Stimulated activated CD4-positive, alpha-beta T cell treated with anti-CD3 and anti-CD28 coated beads, Interleukin-12 subunit alpha, Interleukin-12 subunit beta, amount 100 ng/mL, for 4 hours (primary cell): ENCODE measurements at regions not wholly inside any gene's neighbourhood (a gene's known extent, or its start where the extent isn't known, plus 50 kb on each side); places are given as distances from the start of the nearest gene placed in this dataset.
"Not testable (repeated sequence)": the region's sequence is repeated elsewhere in the genome, so short reads cannot be mapped to it uniquely, and the experiment has no call there.

Experiments
- DNase-seq: peaks from one replicate; pipeline ENCODE4 v3.0.0-alpha.2; 2020

DNA sequence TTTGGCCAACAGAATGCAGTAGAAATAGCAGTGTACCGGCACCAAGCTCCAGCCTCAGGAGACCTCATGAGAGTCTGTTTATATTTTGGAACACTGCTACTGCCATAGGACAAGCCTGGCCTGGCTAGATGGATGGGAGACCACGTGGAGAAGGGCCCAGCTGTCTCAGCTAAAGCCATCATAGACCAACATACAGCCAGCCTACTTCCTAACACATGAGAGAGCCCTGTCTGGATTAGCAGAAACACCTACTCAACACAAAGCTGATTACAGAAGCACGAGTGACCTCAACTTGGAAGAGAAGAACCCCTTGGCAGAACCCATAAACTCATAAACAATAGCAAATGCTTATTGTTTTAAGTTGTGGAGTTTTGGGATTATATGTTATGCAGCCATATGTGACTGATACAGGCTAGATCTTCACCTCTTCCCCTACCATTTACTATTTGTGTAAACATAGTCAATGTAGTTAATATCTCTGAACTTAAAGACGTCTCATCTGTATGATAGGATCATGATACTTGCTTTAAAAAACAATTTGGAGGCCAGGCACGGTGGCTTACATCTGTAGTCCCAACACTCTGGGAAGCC lies 199.4 kb upstream of the ZNF217 start:
- DNase-seq: no peak

DNA sequence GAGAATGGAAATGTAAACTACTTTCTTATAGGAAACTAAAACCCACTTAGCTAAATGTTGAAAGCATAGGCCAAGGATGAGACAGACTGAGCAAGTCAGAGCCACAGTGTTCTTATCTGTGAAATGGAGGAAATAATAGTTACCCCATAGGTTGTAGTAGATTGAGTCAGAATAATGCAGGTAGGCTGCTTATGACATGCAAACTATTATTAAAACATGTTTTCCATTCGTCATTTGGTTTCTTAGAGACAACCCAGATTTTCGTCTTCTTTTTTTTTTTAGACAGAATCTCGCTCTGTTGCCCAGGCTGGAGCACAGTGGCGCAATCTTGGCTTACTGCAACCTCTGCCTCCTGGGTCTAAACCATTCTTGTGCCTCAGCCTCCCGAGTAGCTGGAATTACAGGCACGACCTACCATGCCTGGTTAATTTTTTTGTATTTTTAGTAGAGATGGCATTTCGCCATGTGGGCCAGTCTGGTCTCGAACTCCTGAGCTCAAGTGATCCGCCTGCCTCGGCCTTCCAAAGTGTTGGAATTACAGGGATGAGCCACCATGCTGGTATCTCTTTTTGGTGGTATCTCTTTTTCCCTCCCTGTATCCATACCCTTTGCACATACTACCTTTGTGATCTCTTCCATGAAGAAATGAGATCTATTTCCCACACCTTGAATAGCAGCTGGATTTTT lies 196.5 kb upstream of the ZNF217 start:
- DNase-seq: no peak

DNA sequence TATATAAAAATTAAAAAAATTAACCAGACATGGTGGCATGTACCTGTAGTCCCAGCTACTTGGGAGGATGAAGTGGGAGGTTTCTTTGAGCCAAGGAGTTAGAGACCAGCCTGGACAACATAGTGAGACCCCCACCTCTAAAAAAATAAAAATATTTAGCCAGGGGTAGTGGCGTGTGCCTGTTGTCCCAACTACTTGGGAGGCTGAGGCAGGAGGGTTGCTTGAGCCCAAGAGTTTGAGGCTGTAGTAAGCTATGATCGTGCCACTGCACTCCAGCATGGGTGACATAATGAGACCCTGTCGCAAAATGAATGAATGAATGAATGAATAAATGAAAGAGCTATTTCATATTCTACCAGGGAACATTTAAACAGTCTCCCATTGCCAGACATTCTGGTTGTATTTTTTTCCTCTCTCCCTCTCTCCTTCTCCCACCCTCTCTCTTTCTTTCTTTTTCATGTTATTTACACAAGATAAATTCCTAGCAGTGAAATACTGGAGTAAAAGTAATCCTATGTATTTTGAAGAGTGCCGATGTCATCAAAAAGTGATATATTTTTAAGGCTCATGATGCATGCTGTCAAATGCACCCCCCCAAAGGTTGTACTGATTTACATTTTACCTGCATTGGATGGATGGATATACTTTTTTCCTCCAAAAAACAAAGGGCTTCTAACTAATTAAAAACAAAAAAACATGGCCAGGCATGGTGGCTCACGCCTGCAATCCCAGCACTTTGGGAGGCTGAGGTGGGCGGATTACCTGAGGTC lies 194.8 kb upstream of the ZNF217 start:
- no peak for DNase-seq

DNA sequence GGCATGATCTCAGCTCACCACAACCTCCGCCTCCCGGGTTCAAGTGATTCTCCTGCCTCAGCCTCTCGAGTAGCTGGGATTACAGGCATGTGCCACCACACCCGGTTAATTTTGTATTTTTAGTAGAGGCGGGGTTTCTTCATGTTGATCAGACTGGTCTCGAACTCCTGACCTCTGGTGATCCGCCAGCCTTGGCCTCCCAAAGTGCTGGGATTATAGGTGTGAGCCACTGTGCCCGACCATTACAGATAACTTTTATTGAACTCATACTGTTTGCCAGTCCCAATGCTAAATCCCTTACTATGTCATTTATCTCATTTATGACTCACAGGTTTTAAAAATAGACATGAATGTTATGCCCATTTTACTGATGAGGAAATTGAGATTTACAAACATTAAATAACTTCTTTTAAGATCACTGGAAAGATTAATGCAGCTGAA lies 193.9 kb upstream of the ZNF217 start:
- DNase-seq: not testable (repeated sequence)

- DNase-seq: no peak
Measured at GRCh38 chr20:53786445-53787267, 193.0 kb upstream of the ZNF217 start.

- no peak for DNase-seq
Measured at GRCh38 chr20:53786071-53786444, 192.4 kb upstream of the ZNF217 start.

DNA sequence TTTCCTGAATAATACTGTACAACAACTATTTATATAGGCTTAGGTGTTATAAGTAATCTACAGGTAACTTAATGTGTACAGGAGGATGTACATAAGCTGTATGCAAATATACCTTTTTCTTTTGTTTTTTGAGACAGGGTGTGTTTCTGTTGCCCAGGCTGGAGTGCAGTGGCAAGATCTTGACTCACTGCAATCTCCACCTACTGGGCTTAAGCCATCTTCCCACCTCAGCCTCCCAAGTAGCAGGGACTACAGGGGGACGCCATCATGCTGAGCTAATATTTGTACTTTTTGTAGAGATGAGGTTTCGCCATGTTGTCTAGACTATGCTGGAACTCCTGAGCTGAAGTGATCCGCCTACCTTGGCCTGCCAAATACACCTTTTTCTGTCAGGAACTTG lies 191.7 kb upstream of the ZNF217 start:
- DNase-seq: no peak

GRCh38 chr20:53783768-53784167 lies 190.1 kb upstream of the ZNF217 start:
- no peak for DNase-seq

DNA sequence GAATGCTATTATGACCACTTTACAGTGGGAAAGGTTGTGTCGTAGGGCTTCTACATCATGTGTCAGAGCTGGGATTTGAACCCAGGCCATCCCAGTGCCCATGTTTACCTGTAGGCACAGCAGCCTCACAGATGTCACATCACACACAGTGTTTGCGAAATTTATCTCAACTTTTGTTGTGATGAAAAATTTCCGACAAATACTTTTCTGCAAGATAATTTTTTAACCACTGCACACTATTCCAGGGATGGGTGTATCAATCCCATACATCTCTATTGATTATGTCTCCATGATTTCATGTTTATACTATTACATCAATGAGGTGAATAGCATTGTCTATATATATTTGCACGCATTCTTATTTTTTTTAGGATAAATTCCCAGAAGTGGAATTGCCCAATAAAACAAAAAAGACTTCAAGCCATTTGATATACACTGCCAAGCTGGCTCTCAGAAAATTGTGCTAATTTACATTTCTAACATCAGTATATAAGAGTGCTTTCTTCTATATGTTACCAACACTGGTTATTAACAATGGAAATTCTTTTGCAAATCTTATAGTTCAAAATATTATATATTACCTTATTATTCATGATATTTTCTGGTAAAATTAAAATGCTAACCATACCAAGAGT lies 189.1 kb upstream of the ZNF217 start:
- DNase-seq: no peak

DNA sequence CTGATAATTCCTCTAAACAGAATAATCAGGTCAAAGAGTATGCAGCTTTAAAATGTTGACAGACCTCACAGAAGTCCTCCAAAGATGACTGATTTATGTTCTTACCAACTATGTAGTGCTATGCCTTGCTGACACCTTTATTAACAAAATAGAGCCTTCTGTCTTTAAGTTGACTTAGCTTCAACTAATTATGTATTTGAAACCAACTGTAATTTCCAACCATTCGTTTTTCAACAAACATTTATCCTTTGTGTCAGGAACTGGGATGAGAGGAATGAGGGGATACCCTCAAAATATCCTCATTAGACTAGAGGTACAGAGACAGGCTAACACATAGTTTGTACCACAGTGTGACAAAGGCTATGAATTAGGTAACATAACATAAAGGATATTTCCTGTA lies 186.2 kb upstream of the ZNF217 start:
- no peak for DNase-seq

GRCh38 chr20:53778736-53779135 lies 185.1 kb upstream of the ZNF217 start:
- no peak for DNase-seq

- DNase-seq: no peak
Measured at GRCh38 chr20:53778041-53778516, 184.4 kb upstream of the ZNF217 start.

DNA sequence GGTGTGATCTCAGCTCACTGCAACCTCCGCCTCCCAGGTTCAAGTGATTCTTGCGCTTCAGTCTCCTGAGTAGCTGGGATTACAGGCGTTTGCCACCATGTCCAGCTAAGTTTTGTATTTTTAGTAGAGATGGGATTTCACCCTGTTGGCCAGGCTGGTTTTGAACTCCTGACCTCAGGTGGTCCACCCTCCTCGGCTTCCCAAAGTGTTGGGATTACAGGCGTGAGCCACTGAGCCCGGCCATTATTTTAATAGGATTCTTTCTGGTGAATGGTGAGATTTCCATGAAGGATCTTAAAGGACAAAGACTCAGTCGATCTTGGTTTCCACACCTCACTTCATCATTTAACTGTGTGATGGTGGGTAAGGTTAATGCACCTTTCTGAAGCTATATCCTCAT lies 183.8 kb upstream of the ZNF217 start:
- DNase-seq: not testable (repeated sequence)

- DNase-seq: no peak
Measured at GRCh38 chr20:53776858-53777257, 183.2 kb upstream of the ZNF217 start.

DNA sequence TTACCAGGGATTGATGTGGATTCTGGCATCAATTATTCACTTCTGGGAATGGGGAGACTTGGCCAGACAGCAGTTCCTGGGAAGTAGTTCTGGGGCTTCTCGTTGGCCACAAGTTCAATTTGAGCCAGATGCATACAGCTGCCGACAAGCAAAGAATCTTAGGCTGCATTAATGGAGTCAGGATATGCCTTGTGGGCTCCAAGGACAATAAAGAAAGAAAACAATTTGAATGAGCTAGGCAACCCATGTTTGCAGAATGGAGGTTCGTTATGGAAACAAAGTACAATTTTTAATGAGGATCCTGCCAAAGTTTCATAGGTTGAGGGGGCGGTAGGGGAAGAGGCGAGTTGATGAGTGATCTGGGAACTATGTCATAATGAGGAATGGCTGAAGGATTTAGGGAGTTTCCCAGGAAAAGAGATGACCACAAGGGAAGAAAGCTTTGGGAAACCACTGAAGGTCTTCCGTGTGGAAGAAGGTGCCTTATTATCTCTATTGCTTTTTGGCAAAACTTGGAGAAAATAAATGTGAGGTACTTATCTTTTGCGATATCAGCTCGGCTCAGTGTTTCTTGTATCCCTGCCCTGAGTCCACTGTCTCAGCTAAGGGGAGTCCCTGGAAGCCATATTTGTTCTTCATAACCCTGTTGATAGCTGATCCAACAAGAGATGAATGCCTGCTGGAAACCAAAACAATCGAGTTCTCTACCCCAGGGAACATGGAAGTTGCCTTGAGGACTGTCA lies 181.0 kb upstream of the ZNF217 start:
- no peak for DNase-seq

DNA sequence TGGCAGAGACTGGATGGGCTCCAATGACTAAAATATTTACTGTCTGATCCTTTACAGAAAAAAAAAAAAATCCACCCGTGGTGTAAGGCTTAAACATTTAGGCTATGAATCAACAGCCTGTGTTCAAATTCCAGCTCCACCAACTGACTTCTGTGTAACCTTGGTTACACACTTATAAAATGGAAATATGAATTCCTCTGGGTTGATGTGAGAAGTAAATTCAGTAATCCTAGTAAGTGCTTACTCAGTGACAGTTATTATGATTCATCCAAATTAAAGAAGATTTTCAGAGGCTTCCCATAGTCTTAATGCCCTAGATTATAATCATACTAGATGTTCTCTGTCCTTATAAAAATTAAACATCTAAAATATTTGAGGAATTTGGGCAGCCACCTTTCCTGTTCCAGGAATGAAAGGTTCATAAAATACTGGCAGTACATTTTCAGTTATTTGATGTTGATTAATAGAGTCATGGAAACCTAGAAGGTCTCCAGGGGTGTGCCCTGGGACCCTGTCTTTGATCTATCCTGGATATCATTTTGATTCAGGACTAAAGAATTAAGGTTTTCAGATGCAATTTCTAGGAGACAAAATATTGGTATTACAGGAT lies 180.3 kb upstream of the ZNF217 start:
- DNase-seq: no peak

GRCh38 chr20:53773066-53773791 lies 179.6 kb upstream of the ZNF217 start:
- DNase-seq: not testable (repeated sequence)

GRCh38 chr20:53769041-53769440 lies 175.4 kb upstream of the ZNF217 start:
- DNase-seq: no peak

DNA sequence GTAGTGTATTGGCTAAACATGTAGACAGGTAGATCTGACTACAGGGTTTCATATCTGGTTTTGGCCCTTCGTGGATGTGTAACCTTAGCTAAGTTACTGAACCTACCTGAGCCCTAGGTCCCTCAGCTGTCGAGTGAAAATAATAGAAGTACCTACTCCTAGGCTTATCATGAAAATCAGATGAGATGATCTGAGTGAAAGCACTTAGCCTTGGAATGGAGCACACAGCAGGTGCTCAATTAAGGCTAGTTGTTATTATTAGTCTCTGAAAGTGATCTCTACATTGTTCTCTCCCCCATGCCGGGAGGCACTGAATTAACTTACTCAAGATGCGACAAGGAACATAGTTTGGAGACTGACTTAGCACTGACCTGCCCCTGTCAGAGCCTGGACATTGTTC lies 174.7 kb upstream of the ZNF217 start:
- DNase-seq: no peak

- no peak for DNase-seq
Measured at GRCh38 chr20:53767206-53767930, 173.7 kb upstream of the ZNF217 start.
